ENCODE measurements at regions not wholly inside any gene's neighbourhood (a gene's known extent, or its start where the extent isn't known, plus 50 kb on each side); places are given as distances from the start of the nearest gene placed in this dataset.

DNA sequence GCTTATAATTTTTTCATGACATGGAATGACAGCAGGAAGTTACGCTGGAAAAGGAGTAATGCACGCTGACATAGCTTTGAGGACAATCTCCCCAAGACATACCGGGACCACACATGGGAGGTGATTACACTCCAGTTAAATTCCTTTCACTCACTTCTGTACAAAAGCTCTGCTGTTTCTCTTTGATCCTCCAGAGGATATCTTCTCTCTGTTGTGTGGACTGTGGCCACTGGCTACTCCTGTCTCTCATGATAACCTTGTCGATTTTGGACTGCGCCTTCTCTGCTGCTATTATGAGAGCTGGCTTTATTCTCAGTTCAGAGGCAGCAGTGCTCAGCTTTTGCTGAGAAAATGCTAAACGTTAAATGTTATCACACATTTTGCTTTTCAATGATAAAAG, 464.6 kb downstream of the FGF9 start:
- DNase-seq = no peak

DNA sequence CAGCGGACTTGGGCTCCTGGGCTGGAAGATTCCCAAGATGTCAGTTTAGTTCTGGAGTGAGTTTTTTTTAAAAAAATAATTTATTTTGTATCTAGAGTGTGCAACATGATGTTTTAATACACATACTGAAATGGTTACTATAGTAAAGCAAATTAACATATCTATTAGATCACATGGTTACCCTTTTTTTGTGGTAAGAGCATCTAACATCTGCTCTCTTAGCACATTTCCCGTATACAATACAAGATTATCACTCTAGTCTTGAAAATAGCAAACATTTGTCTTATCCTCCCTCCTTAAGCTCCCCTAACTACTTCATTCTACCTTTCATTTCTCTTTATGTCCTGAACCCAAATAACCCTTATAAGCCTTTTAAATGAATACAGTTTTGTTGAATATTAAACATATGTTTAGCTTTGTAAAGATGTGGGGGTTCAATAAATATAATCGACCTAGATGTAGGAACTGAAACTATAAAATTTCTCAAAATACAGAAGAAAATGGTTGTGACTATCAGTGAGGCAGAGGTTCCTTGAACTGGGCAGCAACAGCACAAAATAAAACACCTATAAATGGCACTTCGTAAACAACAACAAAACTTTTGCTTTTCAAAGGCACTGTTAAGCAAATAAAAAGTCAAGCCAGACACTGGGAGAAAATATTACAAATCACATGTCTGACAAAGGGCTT, 466.6 kb downstream of the FGF9 start:
- no peak for DNase-seq

DNA sequence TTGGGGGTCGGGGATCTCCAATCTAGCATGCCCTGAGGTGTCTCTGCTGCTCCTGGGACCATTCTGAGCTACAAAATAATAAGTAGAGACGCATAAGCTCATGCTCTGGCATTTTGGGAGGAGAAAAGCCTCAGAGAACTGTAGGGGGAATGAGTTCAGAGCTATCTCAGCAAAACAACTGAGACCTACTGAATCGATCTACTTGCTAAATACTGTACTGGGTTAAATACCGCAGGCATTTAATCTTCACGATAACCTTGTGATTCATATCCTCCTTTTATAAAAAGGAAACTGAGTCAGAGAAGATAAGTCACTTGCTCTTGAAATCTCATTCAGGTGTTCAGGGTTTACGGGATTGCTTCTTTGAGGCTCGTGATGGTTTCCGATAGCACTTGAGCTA, 468.1 kb downstream of the FGF9 start:
- no peak for DNase-seq

DNA sequence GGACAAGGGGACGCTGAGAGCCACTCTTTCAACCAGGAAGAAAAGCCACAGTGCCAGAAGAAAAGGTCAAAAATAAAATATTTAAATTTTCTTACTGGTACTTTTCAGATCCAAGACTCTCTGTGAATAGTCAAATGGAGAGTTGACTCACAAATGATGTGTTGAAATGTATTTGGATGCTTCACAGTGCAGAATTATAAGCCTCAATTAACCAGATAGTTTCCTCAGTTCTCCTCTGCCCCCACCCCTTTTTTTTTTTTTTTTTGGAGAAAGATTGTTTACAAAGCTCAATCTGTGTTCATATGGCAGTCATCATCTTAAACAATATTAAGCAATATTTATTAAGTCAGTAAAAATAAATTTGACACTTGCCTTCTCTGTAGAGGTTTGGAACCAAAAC, 470.8 kb downstream of the FGF9 start:
- no peak for DNase-seq

DNA sequence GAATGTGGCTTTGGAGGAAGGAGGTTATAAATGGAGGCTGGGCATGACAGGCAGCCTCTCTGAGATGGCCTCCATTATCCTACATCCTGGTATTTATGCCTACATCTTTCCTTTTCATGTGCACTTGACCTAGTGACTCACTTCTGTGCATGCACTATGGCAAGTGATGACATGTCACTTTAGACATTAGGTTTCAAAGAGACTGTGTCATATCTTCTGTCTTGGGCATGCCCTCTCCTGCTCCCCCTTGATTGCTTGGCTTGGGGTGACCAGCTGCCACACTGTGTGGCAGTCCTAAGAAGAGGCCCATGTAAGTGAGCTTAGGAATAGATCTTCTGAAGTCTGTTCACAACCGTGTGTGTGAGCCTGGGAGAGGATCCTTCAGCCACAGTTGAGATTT, 472.8 kb downstream of the FGF9 start:
- no peak for DNase-seq

DNA sequence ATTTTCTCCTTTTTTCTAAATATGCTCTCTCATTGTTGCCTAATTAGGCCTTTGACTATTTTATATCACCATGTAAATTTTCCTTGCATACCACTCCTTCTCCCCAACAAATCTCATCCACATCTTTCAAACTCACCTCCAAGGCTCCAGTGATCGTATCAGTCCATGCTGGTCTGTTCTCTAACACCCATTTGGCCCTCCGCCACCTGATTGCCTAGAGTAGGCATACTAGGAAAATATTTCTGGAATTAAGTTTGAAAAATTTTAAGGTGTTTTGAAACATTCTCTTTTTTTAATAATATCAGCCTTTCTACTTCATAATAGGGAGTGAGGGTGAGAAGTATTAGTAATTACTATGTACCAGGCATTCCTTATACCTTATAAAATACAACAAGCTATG, 473.9 kb downstream of the FGF9 start:
- no peak for DNase-seq

DNA sequence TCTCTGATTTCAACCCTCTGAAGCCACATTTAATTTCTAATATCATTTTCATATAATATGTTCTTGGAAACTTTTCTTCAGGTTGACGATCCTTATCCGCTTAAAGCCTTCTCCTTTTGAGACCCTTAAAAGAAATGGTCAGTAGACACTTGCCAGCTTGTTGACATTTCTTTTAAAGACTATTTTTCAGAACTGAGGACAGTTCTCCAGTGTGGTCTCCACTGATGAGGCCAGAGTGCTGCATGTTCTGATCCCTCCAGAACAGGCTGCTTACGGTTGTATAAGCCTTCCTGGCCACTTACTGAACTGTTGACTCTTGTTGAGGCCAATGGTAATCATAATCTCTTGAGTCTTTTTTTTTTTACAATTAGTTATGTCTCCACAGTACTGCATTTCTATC, 477.3 kb downstream of the FGF9 start:
- no peak for DNase-seq

DNA sequence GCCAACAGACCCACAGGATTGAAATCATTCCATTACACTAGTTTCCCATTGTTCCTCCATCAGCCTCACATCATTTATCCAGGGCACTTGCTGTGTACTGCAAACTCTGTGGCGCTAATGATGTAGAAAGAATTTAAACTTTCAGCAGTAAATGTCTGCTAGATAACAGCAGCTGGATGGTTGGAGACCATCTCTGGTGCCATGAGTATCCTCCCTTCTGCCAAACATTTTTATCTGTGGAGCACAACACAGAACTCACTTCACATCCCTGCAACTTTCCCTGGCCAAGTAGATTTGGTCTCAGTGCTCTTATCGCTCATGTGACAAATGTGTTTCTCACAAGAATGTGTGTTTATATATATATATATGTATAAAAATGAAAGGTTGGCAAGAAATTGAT, 481.9 kb downstream of the FGF9 start:
- DNase-seq = no peak

DNA sequence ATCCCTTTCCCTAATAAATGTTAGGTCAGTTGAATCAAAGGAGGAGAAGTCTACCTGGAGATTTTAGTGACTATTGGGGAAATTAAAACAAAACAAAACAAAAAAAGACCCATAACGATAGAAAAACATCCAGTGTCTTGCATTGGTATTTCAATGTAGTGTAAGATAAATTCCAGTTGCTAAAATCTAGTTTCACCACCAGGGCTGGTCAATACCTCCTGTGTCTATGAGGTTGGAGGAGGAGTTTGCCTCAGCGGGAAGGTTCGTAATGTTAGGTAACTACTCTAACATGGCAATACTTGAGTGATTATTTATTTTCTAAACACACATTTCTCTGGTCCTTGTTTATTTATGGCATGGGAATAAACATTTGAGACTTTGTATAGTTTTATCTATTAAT, 483.2 kb downstream of the FGF9 start:
- no peak for DNase-seq

DNA sequence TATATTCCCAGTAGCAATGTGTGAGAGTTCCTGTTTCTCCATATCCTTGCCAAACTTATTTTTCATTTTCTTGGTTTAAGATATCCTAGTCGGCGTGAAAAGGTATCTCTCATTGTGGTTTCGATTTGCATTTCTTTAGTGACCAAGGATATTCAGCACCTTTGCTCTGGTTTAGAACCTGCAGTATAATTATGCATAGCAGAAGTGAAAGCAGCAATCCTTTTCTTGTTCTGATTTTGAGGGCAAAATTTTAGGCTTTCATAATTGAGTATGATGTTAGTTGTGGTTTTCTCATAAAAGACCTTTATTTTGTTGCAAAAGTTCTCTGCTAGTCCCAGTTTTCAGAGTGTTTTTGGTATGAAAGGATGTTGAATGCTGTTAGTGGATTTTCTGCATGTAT, 491.0 kb downstream of the FGF9 start:
- DNase-seq = no peak

DNA sequence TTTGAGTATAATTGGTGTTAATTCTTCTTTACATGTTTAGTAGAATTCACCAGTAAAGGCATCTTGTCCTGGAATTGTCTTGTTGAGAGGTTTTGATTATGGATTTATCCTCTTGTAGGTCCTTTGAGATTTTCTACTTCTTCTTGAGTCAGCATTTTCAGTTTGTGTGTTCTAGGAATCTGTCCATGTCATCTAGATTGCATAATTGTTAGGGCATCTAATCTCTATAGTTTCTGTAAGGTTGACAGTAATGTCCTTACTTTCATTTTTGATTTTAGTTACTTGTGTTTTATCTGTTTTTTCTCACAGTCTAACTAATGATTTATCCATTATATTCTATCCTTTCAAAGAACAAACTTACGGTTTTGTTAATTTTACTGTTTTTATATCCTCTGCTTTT, 492.0 kb downstream of the FGF9 start:
- no peak for DNase-seq

DNA sequence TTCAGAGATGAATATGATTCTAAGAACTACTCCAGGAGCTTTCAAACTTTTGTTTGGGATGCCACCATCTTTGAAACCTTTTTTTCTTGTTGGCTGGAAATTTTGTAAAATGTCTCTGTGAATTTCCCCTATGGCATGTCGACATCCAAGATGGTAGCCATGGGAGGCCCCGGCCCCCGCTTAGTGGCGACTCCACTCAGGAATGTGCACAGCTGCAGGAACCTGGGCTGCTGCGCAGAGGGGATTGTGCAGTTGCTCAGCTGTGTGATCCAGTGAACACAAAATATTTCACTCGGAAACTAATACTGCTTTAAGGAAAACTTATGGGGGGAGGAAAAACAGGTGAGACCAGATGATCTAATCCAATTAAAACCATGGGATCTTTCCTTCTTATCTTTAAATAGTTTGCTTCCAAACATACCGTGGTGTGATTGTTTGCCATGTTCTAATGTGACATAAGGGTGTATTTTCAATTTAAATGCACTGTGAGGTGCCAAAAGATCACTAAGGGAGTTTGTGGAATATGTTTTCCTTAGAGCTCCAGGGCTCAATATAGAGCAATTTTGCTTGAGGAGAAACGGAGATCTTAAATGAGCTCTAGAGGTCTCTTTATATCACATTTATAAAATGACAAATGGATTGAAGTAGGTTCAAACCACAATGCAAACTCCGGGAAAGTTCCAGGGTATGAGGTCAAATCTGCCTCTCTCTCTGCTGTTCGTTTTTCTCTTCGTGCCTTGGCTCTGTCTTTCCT, 497.7 kb downstream of the FGF9 start:
- DNase-seq = no peak

DNA sequence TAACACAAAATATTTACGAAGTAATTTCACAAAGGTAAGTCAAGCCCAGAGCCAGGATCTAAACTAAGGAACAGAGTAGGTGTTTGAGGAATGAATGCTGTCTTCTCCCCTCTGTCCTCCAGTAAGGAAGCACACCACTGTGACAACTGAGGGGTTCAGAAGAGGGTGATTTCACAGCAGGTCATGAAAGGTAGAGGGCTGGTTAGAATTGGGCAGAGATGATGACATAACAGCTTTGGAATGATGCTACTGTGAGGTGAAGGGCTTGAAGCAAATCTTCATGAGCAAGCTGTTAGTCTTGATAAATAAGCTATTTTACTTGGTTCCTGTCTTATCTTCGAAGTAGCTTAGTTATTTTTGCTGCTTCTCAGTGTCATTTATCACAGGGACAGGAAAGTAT, 498.6 kb downstream of the FGF9 start:
- DNase-seq = no peak

DNA sequence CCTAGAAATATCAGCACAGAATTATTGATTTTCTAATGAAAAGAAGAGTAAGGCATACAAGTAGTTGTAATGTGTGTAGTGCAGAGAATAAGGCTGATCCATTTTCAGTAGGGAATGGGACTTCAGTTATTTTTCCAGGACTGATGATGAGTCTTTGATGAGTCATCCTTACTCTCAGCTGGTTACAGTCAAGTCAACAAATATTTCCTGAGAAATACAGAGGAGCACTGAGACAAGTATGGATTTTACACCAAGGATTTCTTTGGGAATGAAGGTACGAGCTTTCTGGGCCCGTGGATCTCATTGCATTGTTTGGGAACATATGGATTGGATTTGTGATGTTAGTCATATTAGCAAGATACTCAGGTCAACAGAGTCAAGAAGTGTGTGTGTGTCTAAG, 502.7 kb downstream of the FGF9 start:
- DNase-seq = no peak

DNA sequence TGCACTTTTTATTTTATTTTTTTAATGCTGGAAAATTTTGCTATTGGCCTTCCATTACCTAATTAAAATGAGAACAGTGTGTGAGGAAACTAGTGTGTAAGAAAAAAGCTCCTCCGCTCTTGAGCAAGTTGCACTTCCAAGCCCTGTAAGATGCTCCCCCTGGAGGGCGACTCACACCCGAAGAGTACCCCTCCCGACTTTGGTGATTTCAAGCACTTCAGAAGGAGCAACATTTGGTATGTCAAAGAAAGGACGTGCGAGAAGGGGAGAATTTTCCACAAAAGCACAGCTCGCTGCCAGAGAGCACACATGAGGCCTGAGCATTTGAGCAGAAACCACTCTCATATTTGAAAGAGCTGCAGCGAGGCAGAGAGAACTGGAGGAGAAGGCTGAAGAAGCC, 504.4 kb downstream of the FGF9 start:
- DNase-seq = no peak

DNA sequence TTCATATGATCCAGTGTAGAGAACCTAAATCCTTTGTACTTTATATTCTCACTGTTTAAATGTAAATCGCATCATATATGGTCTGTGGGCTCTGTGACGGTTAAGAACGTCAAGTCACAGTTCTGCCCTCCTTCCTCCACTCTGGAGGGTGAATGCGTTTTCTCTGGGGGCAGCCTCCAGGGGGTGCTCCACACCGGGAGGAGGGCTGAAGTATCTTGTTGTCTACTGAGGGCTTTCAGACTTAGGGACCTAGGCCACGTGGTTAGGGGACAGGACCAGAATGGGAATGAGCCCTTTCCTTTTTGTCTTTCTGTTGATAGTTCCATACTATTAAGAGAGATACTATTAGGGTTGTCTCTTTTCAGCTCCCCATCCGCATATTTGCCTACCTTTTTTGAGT, 504.9 kb downstream of the FGF9 start:
- no peak for DNase-seq

DNA sequence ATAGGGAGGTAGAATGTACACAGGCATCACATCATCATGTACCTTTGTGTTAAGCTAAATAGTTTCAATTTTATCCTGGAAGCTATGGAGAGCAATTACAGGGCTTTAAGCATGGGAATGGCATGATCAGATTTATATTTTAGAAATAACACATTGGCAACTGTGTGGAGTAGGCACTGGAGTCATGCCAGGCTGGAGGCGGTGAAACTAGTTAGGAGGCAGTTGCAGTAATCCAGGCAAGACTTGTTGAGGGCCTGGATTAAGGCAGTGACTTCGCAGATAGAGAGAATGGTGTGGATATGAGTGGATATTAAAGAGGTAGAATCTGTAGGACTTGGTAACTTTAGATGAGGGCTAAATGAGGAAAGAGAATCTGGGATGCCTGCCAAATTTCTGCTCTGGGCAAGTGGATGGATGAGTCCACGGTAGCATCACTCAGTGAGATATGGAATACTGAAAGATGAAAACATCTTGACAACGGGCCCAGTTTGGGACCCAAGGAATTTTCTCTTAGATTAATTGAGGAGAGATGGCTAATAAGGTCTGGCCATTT, 506.2 kb downstream of the FGF9 start:
- DNase-seq = no peak

DNA sequence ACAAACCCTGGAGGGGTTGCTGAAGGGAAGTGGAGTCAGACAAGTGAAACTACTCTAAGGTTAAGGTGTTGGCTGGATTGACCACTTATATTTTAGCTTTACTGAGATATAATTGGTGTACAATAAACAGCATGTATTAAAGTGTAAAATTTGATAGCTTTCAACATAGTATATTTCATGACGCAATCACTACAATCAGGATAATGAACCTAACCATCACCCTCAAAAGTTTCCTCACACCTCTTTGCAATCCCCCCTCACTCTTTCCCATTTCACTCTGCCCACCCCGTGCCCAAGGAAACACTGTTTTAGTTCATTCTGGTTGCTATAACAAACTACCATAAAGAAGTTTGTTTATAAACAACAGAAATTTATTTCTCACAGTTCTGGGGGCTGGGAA, 508.0 kb downstream of the FGF9 start:
- no peak for DNase-seq

DNA sequence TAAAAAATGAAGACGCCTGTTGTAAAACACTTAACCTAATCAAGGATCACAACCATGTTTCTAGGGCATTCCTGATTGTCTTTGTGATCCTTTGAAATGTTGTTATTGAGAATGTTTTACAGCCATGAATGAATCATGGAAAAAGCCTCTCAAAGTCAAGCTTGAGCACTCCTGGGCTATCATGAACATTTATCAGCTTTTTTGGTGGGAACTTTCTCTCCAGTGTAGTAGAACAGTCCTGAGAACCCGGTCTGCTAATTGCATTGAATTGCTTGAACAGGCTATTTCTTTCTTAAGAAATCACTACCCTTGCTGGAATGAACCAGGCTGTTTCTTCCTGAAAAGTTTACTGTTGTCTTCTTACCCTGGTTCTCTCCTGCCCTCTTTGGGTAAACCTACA, 516.5 kb downstream of the FGF9 start:
- no peak for DNase-seq

DNA sequence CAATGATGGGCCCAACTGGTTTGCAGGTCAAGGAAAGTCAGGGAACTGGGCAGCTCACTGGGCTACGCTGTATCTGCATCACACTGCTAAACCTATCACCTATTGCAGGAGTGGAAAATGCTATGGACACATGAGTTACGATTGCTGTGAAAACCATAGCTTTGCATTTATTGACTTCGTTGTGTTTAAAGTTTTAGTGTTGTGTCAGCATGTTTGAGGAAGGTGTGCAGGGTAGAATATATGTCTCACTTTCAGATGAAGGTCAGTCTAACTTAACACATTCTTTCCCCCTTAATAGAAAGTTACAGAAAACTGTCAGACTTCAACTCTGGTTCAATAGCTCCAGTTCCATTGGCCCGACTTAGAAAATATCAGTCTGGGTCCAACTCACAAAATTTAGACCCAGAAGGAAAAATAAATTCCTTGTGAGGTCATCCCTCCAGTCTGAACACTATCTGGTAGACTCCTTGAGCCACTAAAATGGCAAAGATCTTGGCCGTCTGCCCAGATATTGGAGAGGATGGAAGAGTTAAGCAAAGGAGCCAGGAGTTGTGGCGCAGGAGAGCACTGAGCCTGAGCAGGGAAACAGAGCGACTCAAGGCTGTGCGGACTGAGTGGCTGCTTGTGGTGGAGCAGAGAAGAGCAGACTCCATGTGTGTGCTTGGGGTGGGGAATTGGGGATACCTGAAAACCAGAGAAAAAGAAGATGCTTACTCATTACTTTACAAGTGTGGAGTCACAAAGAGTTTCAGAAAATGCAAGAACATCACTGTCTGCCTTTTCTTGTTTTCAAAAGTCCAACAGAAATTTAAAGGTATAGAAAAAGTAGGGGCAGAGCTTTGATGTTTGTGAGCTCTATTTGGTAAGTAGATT, 518.5 kb downstream of the FGF9 start:
- no peak for DNase-seq

DNA sequence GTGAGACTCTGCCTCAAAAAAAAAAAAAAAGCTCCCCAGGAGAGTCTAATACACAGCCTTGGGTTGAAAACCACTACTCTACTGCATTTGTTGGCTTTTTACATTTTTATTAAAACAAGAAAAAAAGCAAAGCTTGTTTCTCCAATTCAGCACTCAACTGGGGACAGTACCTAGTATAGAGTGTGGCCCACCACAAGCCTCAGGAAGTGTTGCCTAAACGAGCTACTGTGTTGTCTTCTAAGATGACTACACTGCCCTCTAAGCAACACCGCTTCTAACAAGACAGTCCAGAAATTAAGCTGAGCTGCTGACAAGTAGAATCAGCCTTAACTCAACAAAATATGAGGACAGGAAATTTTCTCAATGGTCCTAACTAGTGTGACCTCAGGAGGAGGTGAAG, 522.2 kb downstream of the FGF9 start:
- no peak for DNase-seq

DNA sequence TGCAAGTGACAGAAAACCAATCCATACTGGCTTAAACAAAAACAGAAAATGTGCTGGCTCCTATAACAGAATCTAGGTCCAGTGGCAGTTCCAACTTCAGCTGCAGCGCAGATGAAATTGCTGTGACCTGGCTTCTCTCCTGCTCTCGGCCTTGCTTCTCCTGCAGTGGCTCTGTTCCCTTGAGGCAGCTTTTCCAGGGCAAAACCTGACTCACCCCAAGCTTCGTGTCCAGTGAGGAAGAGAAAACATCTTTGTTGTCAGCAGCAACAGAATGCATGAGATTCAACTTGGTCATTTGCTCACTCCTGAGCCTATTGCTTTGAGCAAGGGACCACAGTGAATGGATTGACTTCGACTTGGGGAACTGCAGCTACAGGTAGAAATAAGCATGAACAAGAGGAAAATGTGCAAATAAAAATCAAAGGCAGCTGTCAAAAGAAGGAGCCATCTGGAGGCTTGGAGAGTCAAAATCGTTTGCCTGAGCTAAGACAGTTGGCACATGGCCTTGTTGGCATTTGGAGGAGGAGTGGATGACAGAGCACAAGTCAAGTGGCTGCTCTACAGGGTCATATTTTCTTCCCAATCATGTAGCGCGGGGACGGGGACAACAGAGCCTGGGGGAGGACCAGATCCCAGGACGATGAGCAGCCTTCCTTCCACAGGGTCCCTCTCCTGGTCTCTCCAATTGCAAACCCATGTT, 523.4 kb downstream of the FGF9 start:
- DNase-seq = no peak

DNA sequence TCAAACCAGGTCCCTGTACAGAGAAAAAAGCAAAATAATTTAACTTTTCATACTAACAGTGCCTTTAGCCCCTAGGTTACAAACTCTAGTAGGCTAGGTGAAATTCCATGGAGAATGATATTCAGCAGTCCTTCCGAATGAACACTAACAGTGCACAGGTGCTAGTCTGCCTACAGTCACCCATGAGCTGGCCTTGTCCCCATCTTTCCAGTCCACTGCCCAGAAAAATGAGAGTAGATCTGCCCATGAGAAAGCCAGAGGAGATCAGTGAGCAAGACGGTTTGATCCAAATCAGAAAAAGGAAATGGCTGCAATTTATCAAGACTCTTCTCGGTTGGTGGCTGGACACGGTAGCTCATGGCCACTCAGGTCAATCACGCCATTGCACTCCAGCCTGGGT, 524.9 kb downstream of the FGF9 start:
- DNase-seq = no peak

Data from NCI-H748 treated with DMSO at 0.1 percent for 48 hours (cell line).